ENCODE measurements at regions not wholly inside any gene's neighbourhood (a gene's known extent, or its start where the extent isn't known, plus 50 kb on each side); places are given as distances from the start of the nearest gene placed in this dataset.

GRCh38 chr2:182553483-182553882 lies 126.6 kb upstream of the PDE1A start:
- H3K27me3 ChIP-seq (ENCODE audit: insufficient read depth, poor library complexity, severe bottlenecking), result no peaks in the 10 kb centered on the region
- H3K4me3 ChIP-seq (ENCODE audit: severe bottlenecking), result no peak overlapping the region
- no peaks in the 10 kb centered on the region for H3K4me1 ChIP-seq (ENCODE audit: insufficient read depth, poor library complexity, severe bottlenecking)
- no peak overlapping the region for H3K27ac ChIP-seq (ENCODE audit: poor library complexity, severe bottlenecking)
- no peaks in the 10 kb centered on the region for H3K9me3 ChIP-seq (ENCODE audit: severe bottlenecking)
- no peak for TF ChIP-seq CTCF (IDR thresholded peaks at IDR 0.05; ENCODE audit: poor library complexity, severe bottlenecking)
- DNase-seq (ENCODE audit: low spot score) (no peak), ATAC-seq (ENCODE audit: low read depth) (no peak)
- no peaks in the 10 kb centered on the region for H3K36me3 ChIP-seq (ENCODE audit: low read depth)

GRCh38 chr2:182554950-182555349 lies 128.1 kb upstream of the PDE1A start:
- no peaks in the 10 kb centered on the region for H3K36me3 ChIP-seq (ENCODE audit: low read depth)
- no peaks in the 10 kb centered on the region for H3K27me3 ChIP-seq (ENCODE audit: insufficient read depth, poor library complexity, severe bottlenecking)
- H3K9me3 ChIP-seq (ENCODE audit: severe bottlenecking), result no peaks in the 10 kb centered on the region
- no peaks in the 10 kb centered on the region for H3K4me1 ChIP-seq (ENCODE audit: insufficient read depth, poor library complexity, severe bottlenecking)
- DNase-seq (ENCODE audit: low spot score), result no peak
- no peak overlapping the region for H3K4me3 ChIP-seq (ENCODE audit: severe bottlenecking)
- no peak for ATAC-seq (ENCODE audit: low read depth)
- H3K27ac ChIP-seq (ENCODE audit: poor library complexity, severe bottlenecking), result no peak overlapping the region
- TF ChIP-seq CTCF (IDR thresholded peaks at IDR 0.05; ENCODE audit: poor library complexity, severe bottlenecking), result no peak

GRCh38 chr2:182558564-182558963 lies 131.7 kb upstream of the PDE1A start:
- no peaks in the 10 kb centered on the region for H3K9me3 ChIP-seq (ENCODE audit: severe bottlenecking)
- ATAC-seq (ENCODE audit: low read depth), result no peak
- H3K27me3 ChIP-seq (ENCODE audit: insufficient read depth, poor library complexity, severe bottlenecking), result no peaks in the 10 kb centered on the region
- TF ChIP-seq CTCF (IDR thresholded peaks at IDR 0.05; ENCODE audit: poor library complexity, severe bottlenecking), result no peak
- no peaks in the 10 kb centered on the region for H3K36me3 ChIP-seq (ENCODE audit: low read depth)
- no peaks in the 10 kb centered on the region for H3K4me1 ChIP-seq (ENCODE audit: insufficient read depth, poor library complexity, severe bottlenecking)
- H3K4me3 ChIP-seq (ENCODE audit: severe bottlenecking), result no peak overlapping the region
- H3K27ac ChIP-seq (ENCODE audit: poor library complexity, severe bottlenecking), result no peak overlapping the region
- DNase-seq (ENCODE audit: low spot score), result no peak

GRCh38 chr2:182559623-182560022 lies 132.8 kb upstream of the PDE1A start:
- no peak for ATAC-seq (ENCODE audit: low read depth)
- H3K27ac ChIP-seq (ENCODE audit: poor library complexity, severe bottlenecking), result no peak overlapping the region

More at GRCh38 chr2:182559623-182560022, 132.8 kb upstream of the PDE1A start:
- Histone ChIP-seq H3K4me3 (ENCODE audit: severe bottlenecking) (no peak overlapping the region), H3K27me3 (ENCODE audit: insufficient read depth, poor library complexity, severe bottlenecking) (no peaks in the 10 kb centered on the region), H3K36me3 (ENCODE audit: low read depth) (no peaks in the 10 kb centered on the region), H3K9me3 (ENCODE audit: severe bottlenecking) (no peaks in the 10 kb centered on the region), H3K4me1 (ENCODE audit: insufficient read depth, poor library complexity, severe bottlenecking) (no peaks in the 10 kb centered on the region)
- DNase-seq (ENCODE audit: low spot score), result no peak
- TF ChIP-seq CTCF (IDR thresholded peaks at IDR 0.05; ENCODE audit: poor library complexity, severe bottlenecking), result no peak
